CD14-positive monocyte (primary cell): ENCODE measurements at regions not wholly inside any gene's neighbourhood (a gene's known extent, or its start where the extent isn't known, plus 50 kb on each side); places are given as distances from the start of the nearest gene placed in this dataset.

Experiments used
- DNase-seq, 3 donors: peaks; one replicate each; pipeline ENCODE4 v3.0.0-alpha.2; 2011 to 2022
- H2AFZ ChIP-seq: 2 replicates; pipeline ENCODE4 v1.6.0; 2012; ENCODE audit warnings: mild to moderate bottlenecking, low read depth, low read length, inconsistent platforms; ENCODE audit not compliant: insufficient read depth, poor library complexity, severe bottlenecking
- H3K27ac ChIP-seq, 2 donors: 1 replicate in 1 of 2; 2 replicates in 1 of 2; pipeline ENCODE4 v1.5.1; 2012 to 2013; ENCODE audit warnings: low read length in 2 of 2, control low read depth in 1 of 2, inconsistent platforms in 1 of 2, low read depth in 1 of 2, mild to moderate bottlenecking in 1 of 2
- H3K27me3 ChIP-seq, 2 donors: one replicate each; pipeline versions ENCODE4 v1.6.0 to v1.6.1; 2011 to 2013; ENCODE audit warnings: low read length in 2 of 2; ENCODE audit not compliant: control insufficient read depth in 2 of 2, insufficient read depth in 2 of 2
- H3K36me3 ChIP-seq, 2 donors: replicated peaks in 1 of 2; 1 replicate in 1 of 2; 2 replicates in 1 of 2; pipeline versions ENCODE4 v1.5.1 to v1.6.1; 2012 to 2013; ENCODE audit warnings: low read length in 2 of 2, control low read depth in 1 of 2, inconsistent platforms in 1 of 2, mild to moderate bottlenecking in 1 of 2; ENCODE audit not compliant: insufficient read depth in 2 of 2, control insufficient read depth in 1 of 2
- H3K4me1 ChIP-seq, 2 donors: 1 replicate in 1 of 2; 2 replicates in 1 of 2; pipeline versions ENCODE4 v1.5.1 to v1.6.1; 2012 to 2013; ENCODE audit warnings: low read length in 2 of 2, control low read depth in 1 of 2, inconsistent platforms in 1 of 2, mild to moderate bottlenecking in 1 of 2, moderate library complexity in 1 of 2; ENCODE audit not compliant: insufficient read depth in 2 of 2, control insufficient read depth in 1 of 2
- H3K4me2 ChIP-seq: replicated peaks from 2 replicates; pipeline ENCODE3; 2012; ENCODE audit warnings: low read length, moderate library complexity, mild to moderate bottlenecking; ENCODE audit not compliant: poor library complexity, severe bottlenecking; ENCODE audit errors: extremely low read depth
- H3K4me3 ChIP-seq, 3 experiments: fragments of 200-600 bp in 1 of 3; sonication (generic) in 1 of 3; replicated peaks in 1 of 3; 1 replicate in 2 of 3; 2 replicates in 1 of 3; pipeline ENCODE4 v1.5.1; 2011 to 2013; ENCODE audit warnings: low read length in 3 of 3, mild to moderate bottlenecking in 3 of 3, control low read depth in 2 of 3, low read depth in 2 of 3, inconsistent platforms in 1 of 3, moderate library complexity in 1 of 3
- H3K79me2 ChIP-seq: 2 replicates; pipeline ENCODE4 v1.6.0; 2012; ENCODE audit warnings: mild to moderate bottlenecking, control low read depth, inconsistent platforms, low read length, moderate library complexity; ENCODE audit not compliant: insufficient read depth
- H3K9ac ChIP-seq: 2 replicates; pipeline ENCODE4 v1.6.0; 2017; ENCODE audit warnings: low read length, mild to moderate bottlenecking; ENCODE audit not compliant: insufficient read depth, poor library complexity, severe bottlenecking
- H3K9me3 ChIP-seq, 2 donors: replicated peaks in 1 of 2; 1 replicate in 1 of 2; 2 replicates in 1 of 2; pipeline versions ENCODE4 v1.5.1 to v1.6.1; 2012 to 2013; ENCODE audit warnings: low read length in 2 of 2, control low read depth in 1 of 2; ENCODE audit not compliant: control insufficient read depth in 1 of 2, insufficient read depth in 1 of 2
- H4K20me1 ChIP-seq: 2 replicates; pipeline ENCODE4 v1.6.0; 2012; ENCODE audit warnings: mild to moderate bottlenecking, low read length, control low read depth, moderate library complexity; ENCODE audit not compliant: insufficient read depth
- H3K27ac Mint-ChIP-seq, 7 donors: one replicate each; pipeline ENCODE4 v1.8.0; 2020; ENCODE audit warnings: mild to moderate bottlenecking in 7 of 7, mixed read lengths in 7 of 7, moderate library complexity in 6 of 7, inconsistent platforms in 2 of 7
- H3K27me3 Mint-ChIP-seq, 3 donors: one replicate each; pipeline ENCODE4 v1.8.0; 2021 to 2022; ENCODE audit warnings: low read depth in 3 of 3, mild to moderate bottlenecking in 3 of 3, mixed read lengths in 3 of 3, moderate library complexity in 3 of 3, inconsistent platforms in 1 of 3
- H3K36me3 Mint-ChIP-seq, 2 donors: one replicate each; pipeline ENCODE4 v1.8.0; 2020; ENCODE audit warnings: mixed read lengths in 2 of 2, inconsistent platforms in 1 of 2, mild to moderate bottlenecking in 1 of 2
- H3K4me1 Mint-ChIP-seq: one replicate; pipeline ENCODE4 v1.8.0; 2020; ENCODE audit warnings: mild to moderate bottlenecking, mixed read lengths
- H3K4me3 Mint-ChIP-seq, 2 donors: one replicate each; pipeline ENCODE4 v1.8.0; 2020; ENCODE audit warnings: mild to moderate bottlenecking in 2 of 2, mixed read lengths in 2 of 2, moderate library complexity in 1 of 2
- H3K9me3 Mint-ChIP-seq, 7 donors: one replicate each; pipeline ENCODE4 v1.8.0; 2020 to 2022; ENCODE audit warnings: mixed read lengths in 7 of 7, mild to moderate bottlenecking in 6 of 7, moderate library complexity in 6 of 7, inconsistent platforms in 2 of 7
- CTCF ChIP-seq: fragments of 200-600 bp; IDR thresholded peaks from one replicate; pipeline ENCODE4 v1.8.0; 2022; ENCODE audit warnings: antibody characterized with exemption, mild to moderate bottlenecking
- WGBS: methylation state at CpG from one replicate; pipeline ENCODE4 v1.1.5; 2013; ENCODE audit warnings: missing lambda C conversion rate; ENCODE audit not compliant: insufficient coverage; 5-methylcytosine and 5-hydroxymethylcytosine counted together
- intact Hi-C, 2 donors: fragments of 100-400 bp; cut with micrococcal nuclease; formaldehyde crosslinking; loops; one replicate each; pipeline versions ENCODE4 v1.15.0 to v1.15.1; 2023

- no peak overlapping the region for H3K4me2 ChIP-seq
- no peaks in the 10 kb centered on the region for H3K4me1 ChIP-seq
- Mint-ChIP-seq H3K4me3 (no peak overlapping the region), H3K27ac (no peak overlapping the region), H3K36me3 (no peaks in the 10 kb centered on the region), H3K9me3 (peaks cover 0 to 6% (median 0%) of the 10 kb centered on the region in 7 donors), H3K4me1 (no peaks in the 10 kb centered on the region), H3K27me3 (no peaks in the 10 kb centered on the region)
- intact Hi-C loops = no loop called here
- no peak overlapping the region for H3K4me3 ChIP-seq
- DNase-seq = no peak
- WGBS = no CpG with 5 or more reads among the region's 2 CpGs
- no peaks in the 10 kb centered on the region for H3K79me2 ChIP-seq
- TF ChIP-seq CTCF = no peak
- H4K20me1 ChIP-seq = no peaks in the 10 kb centered on the region
- no peaks in the 10 kb centered on the region for H3K36me3 ChIP-seq
- peaks cover 0 to 17% of the 10 kb centered on the region in 2 donors for H3K9me3 ChIP-seq
- no peak overlapping the region for H3K9ac ChIP-seq
- no peaks in the 10 kb centered on the region for H3K27me3 ChIP-seq
- H2AFZ ChIP-seq = no peak overlapping the region
- H3K27ac ChIP-seq = no peak overlapping the region
Observed at GRCh38 chrY:15751001-15751400, 1226.7 kb downstream of the NLGN4Y start.

GRCh38 chrY:15756266-15756665 is 1231.9 kb downstream of the NLGN4Y start:
- Histone ChIP-seq H3K9ac (no peak overlapping the region), H3K4me2 (no peak overlapping the region), H3K36me3 (no peaks in the 10 kb centered on the region), H3K9me3 (no peaks in the 10 kb centered on the region), H3K27me3 (no peaks in the 10 kb centered on the region), H3K4me3 (no peak overlapping the region), H3K79me2 (no peaks in the 10 kb centered on the region), H4K20me1 (no peaks in the 10 kb centered on the region), H3K4me1 (no peaks in the 10 kb centered on the region), H3K27ac (no peak overlapping the region), H2AFZ (no peak overlapping the region)
- no peak for DNase-seq
- 86% methylated on average over 1 of the region's 5 CpGs for WGBS
- H3K4me3 Mint-ChIP-seq = no peak overlapping the region
- intact Hi-C loops = no loop called here
- no peaks in the 10 kb centered on the region for H3K36me3 Mint-ChIP-seq
- H3K27me3 Mint-ChIP-seq = no peaks in the 10 kb centered on the region
- TF ChIP-seq CTCF = no peak
- no peak overlapping the region for H3K27ac Mint-ChIP-seq
- H3K9me3 Mint-ChIP-seq = no peaks in the 10 kb centered on the region
- no peaks in the 10 kb centered on the region for H3K4me1 Mint-ChIP-seq
